Activated CD8-positive, alpha-beta T cell treated with anti-CD3 and anti-CD28 coated beads for 36 hours (primary cell): ENCODE measurements at regions not wholly inside any gene's neighbourhood (a gene's known extent, or its start where the extent isn't known, plus 50 kb on each side); places are given as distances from the start of the nearest gene placed in this dataset.

Source experiments
- ATAC-seq: fragments of 200-7000 bp; cut with Tn5 transposase; one replicate; pipeline ENCODE4 v1.10.0; 2021; ENCODE audit warnings: mild to moderate bottlenecking, moderate library complexity
- CTCF ChIA-PET: fragments of 350-600 bp; sonication (Branson Sonifier 250); formaldehyde crosslinking; loops from one replicate; lab custom pipeline; 2021; ENCODE audit warnings: antibody characterized with exemption; lab: Charles Lee
- POLR2A ChIA-PET: fragments of 350-600 bp; sonication (Branson Sonifier 250); formaldehyde crosslinking; loops from one replicate; lab custom pipeline; 2021; ENCODE audit warnings: antibody characterized with exemption; lab: Charles Lee
- DNase-seq: peaks from one replicate; pipeline ENCODE4 v3.0.0-alpha.2; 2020
- H3K27ac Mint-ChIP-seq: one replicate; pipeline ENCODE4 v1.8.0; 2021; ENCODE audit warnings: mild to moderate bottlenecking, mixed read lengths
- H3K27me3 Mint-ChIP-seq: one replicate; pipeline ENCODE4 v1.8.0; 2021; ENCODE audit warnings: mixed read lengths
- H3K36me3 Mint-ChIP-seq: one replicate; pipeline ENCODE4 v1.8.0; 2021; ENCODE audit warnings: low read depth, mixed read lengths
- H3K4me1 Mint-ChIP-seq: one replicate; pipeline ENCODE4 v1.8.0; 2021; ENCODE audit warnings: low read depth, mixed read lengths
- H3K4me3 Mint-ChIP-seq: one replicate; pipeline ENCODE4 v1.8.0; 2021; ENCODE audit warnings: mild to moderate bottlenecking, moderate library complexity, mixed read lengths
- H3K9me3 Mint-ChIP-seq: one replicate; pipeline ENCODE4 v1.8.0; 2021; ENCODE audit warnings: mixed read lengths
- CTCF ChIP-seq: fragments of 200-600 bp; IDR thresholded peaks from one replicate; pipeline ENCODE4 v1.8.0; 2022; ENCODE audit warnings: antibody characterized with exemption, mild to moderate bottlenecking
- intact Hi-C: fragments of 100-400 bp; cut with micrococcal nuclease; formaldehyde crosslinking; loops from one replicate; pipeline ENCODE4 v1.10.0; 2022

DNA sequence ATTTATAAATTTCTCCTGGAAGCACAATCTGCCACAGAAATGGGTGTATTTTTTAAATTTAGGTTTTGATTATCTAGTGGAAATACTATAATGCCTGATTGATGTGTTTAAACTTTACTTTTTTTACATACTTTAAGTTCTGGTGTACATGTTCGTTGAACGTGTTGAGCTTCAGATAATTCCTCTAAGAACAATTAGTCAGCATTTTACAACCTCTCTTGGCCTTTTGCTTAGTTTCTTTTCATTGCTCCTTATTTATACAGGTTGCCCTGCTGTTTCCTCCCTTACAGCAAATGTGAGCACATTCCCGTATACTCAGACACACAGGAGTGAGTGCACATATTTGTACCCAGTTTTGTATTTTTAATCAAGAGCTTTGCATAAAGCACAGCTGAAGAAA, 1038.9 kb downstream of the BRINP3 start:
- ChIA-PET POLR2A (no interaction called here), CTCF (no interaction called here)
- intact Hi-C loops, result no loop called here
- Mint-ChIP-seq H3K4me3 (no peak overlapping the region), H3K27ac (no peak overlapping the region), H3K4me1 (no peaks in the 10 kb centered on the region), H3K36me3 (no peaks in the 10 kb centered on the region), H3K9me3 (peaks cover 5% of the 10 kb centered on the region), H3K27me3 (no peaks in the 10 kb centered on the region)
- no peak for ATAC-seq
- DNase-seq, result no peak
- no peak for TF ChIP-seq CTCF

- H3K36me3 Mint-ChIP-seq, result no peaks in the 10 kb centered on the region
- intact Hi-C loops, result no loop called here
- no peak for DNase-seq
- ChIA-PET CTCF (no interaction called here), POLR2A (no interaction called here)
- H3K9me3 Mint-ChIP-seq, result peaks cover 13% of the 10 kb centered on the region
- H3K27me3 Mint-ChIP-seq, result no peaks in the 10 kb centered on the region
- H3K4me3 Mint-ChIP-seq, result no peak overlapping the region
- ATAC-seq, result no peak
- no peak overlapping the region for H3K27ac Mint-ChIP-seq
- no peak for TF ChIP-seq CTCF
- H3K4me1 Mint-ChIP-seq, result no peaks in the 10 kb centered on the region
Measured at GRCh38 chr1:189463166-189463565, 1014.5 kb downstream of the BRINP3 start.

- H3K36me3 Mint-ChIP-seq, result no peaks in the 10 kb centered on the region
- no peak overlapping the region for H3K27ac Mint-ChIP-seq
- CTCF ChIA-PET, result no interaction called here
- no peak for DNase-seq
- POLR2A ChIA-PET, result no interaction called here
- intact Hi-C loops, result no loop called here
- H3K4me1 Mint-ChIP-seq, result no peaks in the 10 kb centered on the region
- no peaks in the 10 kb centered on the region for H3K27me3 Mint-ChIP-seq
- H3K4me3 Mint-ChIP-seq, result no peak overlapping the region
- TF ChIP-seq CTCF, result no peak
- H3K9me3 Mint-ChIP-seq, result peaks cover 11% of the 10 kb centered on the region
- ATAC-seq, result no peak
Measured at GRCh38 chr1:189496768-189497167, 980.9 kb downstream of the BRINP3 start.

GRCh38 chr1:189499736-189500135, 977.9 kb downstream of the BRINP3 start:
- H3K27ac Mint-ChIP-seq, result no peak overlapping the region
- H3K4me1 Mint-ChIP-seq, result no peaks in the 10 kb centered on the region
- POLR2A ChIA-PET, result no interaction called here
- no peaks in the 10 kb centered on the region for H3K36me3 Mint-ChIP-seq
- H3K9me3 Mint-ChIP-seq, result peaks cover 11% of the 10 kb centered on the region
- no peak for TF ChIP-seq CTCF
- ATAC-seq (no peak), DNase-seq (no peak)
- intact Hi-C loops, result no loop called here
- CTCF ChIA-PET, result no interaction called here
- no peaks in the 10 kb centered on the region for H3K27me3 Mint-ChIP-seq
- H3K4me3 Mint-ChIP-seq, result no peak overlapping the region

GRCh38 chr1:189500778-189501177, 976.9 kb downstream of the BRINP3 start:
- no peaks in the 10 kb centered on the region for H3K36me3 Mint-ChIP-seq
- no peak overlapping the region for H3K27ac Mint-ChIP-seq
- DNase-seq (no peak), ATAC-seq (no peak)
- TF ChIP-seq CTCF, result no peak
- H3K4me3 Mint-ChIP-seq, result no peak overlapping the region
- CTCF ChIA-PET, result no interaction called here
- H3K9me3 Mint-ChIP-seq, result peaks cover 16% of the 10 kb centered on the region
- intact Hi-C loops, result no loop called here
- H3K4me1 Mint-ChIP-seq, result no peaks in the 10 kb centered on the region
- H3K27me3 Mint-ChIP-seq, result no peaks in the 10 kb centered on the region
- POLR2A ChIA-PET, result no interaction called here
